Adipocyte (in vitro differentiated cells): ENCODE measurements at regions not wholly inside any gene's neighbourhood (a gene's known extent, or its start where the extent isn't known, plus 50 kb on each side); places are given as distances from the start of the nearest gene placed in this dataset.
A peak's percentile ranks its signal among the peaks of the same experiment; 100 is the strongest.
"Not testable (repeated sequence)": the region's sequence is repeated elsewhere in the genome, so short reads cannot be mapped to it uniquely, and the experiment has no call there.

Experiments used
- DNase-seq: peaks from one replicate; pipeline ENCODE4 v3.0.0-alpha.2; 2015; ENCODE audit warnings: low read depth
- H3K27me3 ChIP-seq: replicated peaks from 2 replicates; pipeline ENCODE4 v1.7.0; 2013; ENCODE audit warnings: mild to moderate bottlenecking, low read length, moderate library complexity; ENCODE audit not compliant: control insufficient read depth, insufficient read depth
- H3K36me3 ChIP-seq: 2 replicates; pipeline ENCODE4 v1.7.0; 2013; ENCODE audit warnings: low read length, mild to moderate bottlenecking, moderate library complexity; ENCODE audit not compliant: control insufficient read depth, insufficient read depth, severe bottlenecking
- H3K4me1 ChIP-seq: 2 replicates; pipeline ENCODE4 v1.7.0; 2013; ENCODE audit warnings: mild to moderate bottlenecking, low read length, moderate library complexity; ENCODE audit not compliant: control insufficient read depth, insufficient read depth
- H3K4me3 ChIP-seq: 2 replicates; pipeline ENCODE4 v1.7.0; 2013; ENCODE audit warnings: mild to moderate bottlenecking, low read length, moderate library complexity
- H3K9ac ChIP-seq: 2 replicates; pipeline ENCODE4 v1.7.0; 2013; ENCODE audit warnings: mild to moderate bottlenecking, low read length, moderate library complexity
- H3K9me3 ChIP-seq: 2 replicates; pipeline ENCODE4 v1.7.0; 2013; ENCODE audit warnings: mild to moderate bottlenecking, low read length, moderate library complexity; ENCODE audit not compliant: control insufficient read depth

- H3K36me3 ChIP-seq = no peaks in the 10 kb centered on the region
- H3K4me3 ChIP-seq = peak overlapping the region; percentile 20
- no peaks in the 10 kb centered on the region for H3K9me3 ChIP-seq
- peaks cover 15% of the 10 kb centered on the region for H3K4me1 ChIP-seq
- DNase-seq = no peak
- H3K9ac ChIP-seq = peak overlapping the region; percentile 49
- no peaks in the 10 kb centered on the region for H3K27me3 ChIP-seq
Measured at GRCh38 chr6:169115632-169116031, 138.0 kb downstream of the THBS2 start.

GRCh38 chr6:169114632-169115031 is 139.0 kb downstream of the THBS2 start:
- H3K9me3 ChIP-seq, H3K36me3 ChIP-seq, H3K9ac ChIP-seq, DNase-seq, H3K27me3 ChIP-seq, H3K4me3 ChIP-seq: not testable (repeated sequence)
- H3K4me1 ChIP-seq = peaks cover 15% of the 10 kb centered on the region

- H3K4me3 ChIP-seq = no peak overlapping the region
- no peaks in the 10 kb centered on the region for H3K27me3 ChIP-seq
- H3K9ac ChIP-seq = no peak overlapping the region
- no peaks in the 10 kb centered on the region for H3K9me3 ChIP-seq
- no peak for DNase-seq
- H3K36me3 ChIP-seq = no peaks in the 10 kb centered on the region
- peaks cover 15% of the 10 kb centered on the region for H3K4me1 ChIP-seq
Measured at GRCh38 chr6:169112483-169113320, 140.9 kb downstream of the THBS2 start.

- DNase-seq = no peak
- H3K4me3 ChIP-seq = no peak overlapping the region
- no peak overlapping the region for H3K9ac ChIP-seq
- no peaks in the 10 kb centered on the region for H3K9me3 ChIP-seq
- H3K36me3 ChIP-seq = no peaks in the 10 kb centered on the region
- H3K27me3 ChIP-seq = no peaks in the 10 kb centered on the region
- H3K4me1 ChIP-seq = peaks cover 14% of the 10 kb centered on the region
Measured at GRCh38 chr6:169111203-169111602, 142.4 kb downstream of the THBS2 start.

- DNase-seq = no peak
- H3K27me3 ChIP-seq = no peaks in the 10 kb centered on the region
- H3K9ac ChIP-seq = no peak overlapping the region
- H3K36me3 ChIP-seq = no peaks in the 10 kb centered on the region
- H3K4me3 ChIP-seq = no peak overlapping the region
- H3K4me1 ChIP-seq = no peaks in the 10 kb centered on the region
- H3K9me3 ChIP-seq = no peaks in the 10 kb centered on the region
Measured at GRCh38 chr6:169109411-169110220, 144.0 kb downstream of the THBS2 start.

- H3K27me3 ChIP-seq = no peaks in the 10 kb centered on the region
- H3K9me3 ChIP-seq = no peaks in the 10 kb centered on the region
- H3K4me3 ChIP-seq = no peak overlapping the region
- DNase-seq = no peak
- no peaks in the 10 kb centered on the region for H3K36me3 ChIP-seq
- no peaks in the 10 kb centered on the region for H3K4me1 ChIP-seq
- H3K9ac ChIP-seq = no peak overlapping the region
Measured at GRCh38 chr6:169108753-169109152, 144.9 kb downstream of the THBS2 start.

- peak; percentile 34 for DNase-seq
- H3K36me3 ChIP-seq = no peaks in the 10 kb centered on the region
- no peak overlapping the region for H3K4me3 ChIP-seq
- H3K9ac ChIP-seq = no peak overlapping the region
- no peaks in the 10 kb centered on the region for H3K9me3 ChIP-seq
- peaks cover 13% of the 10 kb centered on the region for H3K4me1 ChIP-seq
- no peaks in the 10 kb centered on the region for H3K27me3 ChIP-seq
Measured at GRCh38 chr6:169106176-169106575, 147.5 kb downstream of the THBS2 start.

- no peak for DNase-seq
- Histone ChIP-seq H3K36me3 (no peaks in the 10 kb centered on the region), H3K4me3 (no peak overlapping the region), H3K9ac (no peak overlapping the region), H3K4me1 (peaks cover 19% of the 10 kb centered on the region), H3K27me3 (no peaks in the 10 kb centered on the region), H3K9me3 (no peaks in the 10 kb centered on the region)
Measured at GRCh38 chr6:169101981-169102380, 151.7 kb downstream of the THBS2 start.

- DNase-seq = no peak
- H3K9ac ChIP-seq = no peak overlapping the region
- H3K9me3 ChIP-seq = no peaks in the 10 kb centered on the region
- no peak overlapping the region for H3K4me3 ChIP-seq
- no peaks in the 10 kb centered on the region for H3K36me3 ChIP-seq
- peaks cover 19% of the 10 kb centered on the region for H3K4me1 ChIP-seq
- no peaks in the 10 kb centered on the region for H3K27me3 ChIP-seq
Measured at GRCh38 chr6:169101036-169101805, 152.4 kb downstream of the THBS2 start.

- no peak overlapping the region for H3K4me3 ChIP-seq
- H3K9ac ChIP-seq = no peak overlapping the region
- no peaks in the 10 kb centered on the region for H3K36me3 ChIP-seq
- H3K27me3 ChIP-seq = no peaks in the 10 kb centered on the region
- no peaks in the 10 kb centered on the region for H3K9me3 ChIP-seq
- H3K4me1 ChIP-seq = peaks cover 19% of the 10 kb centered on the region
- peak; percentile 31 for DNase-seq
Measured at GRCh38 chr6:169099411-169100202, 154.0 kb downstream of the THBS2 start.
